H1 (cell line): ENCODE measurements at regions not wholly inside any gene's neighbourhood (a gene's known extent, or its start where the extent isn't known, plus 50 kb on each side); places are given as distances from the start of the nearest gene placed in this dataset.

ENCODE experiments used
- CHD2 ChIP-seq: IDR thresholded peaks from 2 replicates; pipeline ENCODE4 v1.6.1; 2012; ENCODE audit warnings: low read length, improper control_type of control experiment
- CTCF ChIP-seq, 3 experiments: IDR thresholded peaks; 1 replicate in 2 of 3; 2 replicates in 1 of 3; pipeline versions ENCODE4 v1.5.1 to v1.6.1; 2011; ENCODE audit warnings: low read length in 3 of 3, mild to moderate bottlenecking in 3 of 3, inconsistent platforms in 2 of 3, low read depth in 1 of 3, moderate library complexity in 1 of 3; ENCODE audit not compliant: insufficient read depth in 1 of 3; ENCODE audit errors: control extremely low read depth in 1 of 3
- EGR1 ChIP-seq: IDR thresholded peaks from 2 replicates; pipeline ENCODE4 v1.6.1; 2011; ENCODE audit warnings: low read depth, low read length, borderline replicate concordance
- HDAC6 ChIP-seq: IDR thresholded peaks from one replicate; pipeline ENCODE4 v1.7.1; 2012; ENCODE audit warnings: low read depth, mild to moderate bottlenecking, inconsistent platforms, low read length, moderate library complexity
- MAFK ChIP-seq: IDR thresholded peaks from 2 replicates; pipeline ENCODE4 v1.6.1; 2012; ENCODE audit warnings: low read depth, mild to moderate bottlenecking, improper control_type of control experiment, low read length
- TBP ChIP-seq: IDR thresholded peaks from 2 replicates; pipeline ENCODE4 v1.6.1; 2011; ENCODE audit warnings: low read depth, low read length, improper control_type of control experiment
- YY1 ChIP-seq: IDR thresholded peaks from 2 replicates; pipeline ENCODE4 v1.6.1; 2011; ENCODE audit warnings: low read depth, mild to moderate bottlenecking, low read length
- ZNF274 ChIP-seq: IDR thresholded peaks from 2 replicates; pipeline ENCODE4 v1.7.0; 2012; ENCODE audit warnings: low read length, borderline replicate concordance; ENCODE audit errors: extremely low read depth

- TF ChIP-seq CTCF (IDR thresholded peaks at IDR 0.05; ENCODE audit: control extremely low read depth in 1 of 3, insufficient read depth in 1 of 3, low read depth in 1 of 3, low read length in 3 of 3) (no peak), ZNF274 (no peak), MAFK (no peak), CHD2 (no peak), YY1 (no peak), HDAC6 (no peak), TBP (no peak), EGR1 (no peak)
These were observed 147.3 kb downstream of the CCDC59 start for GRCh38 chr12:82210882-82211281.
